GM12878 (cell line): ENCODE measurements at regions not wholly inside any gene's neighbourhood (a gene's known extent, or its start where the extent isn't known, plus 50 kb on each side); places are given as distances from the start of the nearest gene placed in this dataset.

Experiments used
- ATAC-seq: fragments of 200-7000 bp; cut with Tn5 transposase; 3 replicates; pipeline ENCODE4 v1.9.1; 2020; ENCODE audit warnings: mild to moderate bottlenecking, moderate library complexity
- BruUV-seq: library from RNA; stranded (reverse); fragments of 400-500 nt; replicated peaks from 2 replicates; lab custom pipeline; 2021; lab: Mats Ljungman, UMichigan
- CTCF ChIA-PET: fragments of 300-600 bp; sonication (Branson Sonifier 250); formaldehyde crosslinking; extraction: SDS; loops from one replicate; lab custom pipeline; 2021; ENCODE audit warnings: inconsistent platforms; lab: Yijun Ruan, JAX
- POLR2A ChIA-PET: fragments of 350-600 bp; formaldehyde crosslinking; extraction: SDS; loops from one replicate; lab custom pipeline; 2021; ENCODE audit warnings: inconsistent platforms; lab: Charles Lee
- RAD21 ChIA-PET: fragments of 300-600 bp; sonication (Branson Sonifier 250); formaldehyde crosslinking; loops from one replicate; lab custom pipeline; 2023; ENCODE audit warnings: antibody characterized with exemption; ENCODE audit not compliant: unreplicated experiment; lab: Charles Lee
- SMC1A ChIA-PET: fragments of 300-600 bp; sonication (Branson Sonifier 250); formaldehyde crosslinking; loops from one replicate; lab custom pipeline; 2023; ENCODE audit not compliant: unreplicated experiment, uncharacterized antibody; lab: Charles Lee
- DNase-seq: peaks from one replicate; pipeline ENCODE4 v3.0.0-alpha.2; 2011; ENCODE audit warnings: low read depth, low spot score
- FAIRE-seq: peaks from 3 replicates; lab custom pipeline; 2011; peaks lifted over from hg19 to GRCh38; lab: Jason Lieb, UNC
- H2AFZ ChIP-seq: 2 replicates; pipeline ENCODE4 v1.6.0; 2011; ENCODE audit warnings: low read depth, low read length, control low read depth; ENCODE audit not compliant: control insufficient read depth
- H3K27ac ChIP-seq: 2 replicates; pipeline ENCODE4 v1.5.1; 2011; ENCODE audit warnings: control low read depth; ENCODE audit not compliant: control insufficient read depth, insufficient read depth
- H3K27me3 ChIP-seq, 2 experiments: replicated peaks in 1 of 2; 2 replicates each; pipeline versions ENCODE4 v1.6.0 to v1.6.1; 2011; ENCODE audit warnings: low read length in 1 of 2; ENCODE audit not compliant: control insufficient read depth in 2 of 2, insufficient read depth in 2 of 2
- H3K36me3 ChIP-seq, 2 experiments: 2 replicates each; pipeline ENCODE4 v1.5.1; 2011; ENCODE audit warnings: low read length in 1 of 2; ENCODE audit not compliant: control insufficient read depth in 2 of 2, insufficient read depth in 2 of 2
- H3K4me1 ChIP-seq: 2 replicates; pipeline ENCODE4 v1.6.1; 2011; ENCODE audit warnings: mild to moderate bottlenecking, low read length, moderate library complexity, mixed read lengths; ENCODE audit not compliant: control insufficient read depth, insufficient read depth
- H3K4me2 ChIP-seq: 2 replicates; pipeline ENCODE4 v1.6.0; 2011; ENCODE audit warnings: control low read depth; ENCODE audit not compliant: control insufficient read depth, insufficient read depth
- H3K4me3 ChIP-seq: fragments of 200-600 bp; sonication (generic); 2 replicates; pipeline ENCODE4 v1.5.1; 2016
- H3K79me2 ChIP-seq: 2 replicates; pipeline ENCODE4 v1.6.0; 2011; ENCODE audit warnings: low read length; ENCODE audit not compliant: control insufficient read depth, insufficient read depth
- H3K9ac ChIP-seq: 2 replicates; pipeline ENCODE4 v1.8.0; 2011; ENCODE audit warnings: low read length, control low read depth, mixed read lengths; ENCODE audit not compliant: control insufficient read depth, insufficient read depth
- H3K9me3 ChIP-seq: replicated peaks from 3 replicates; pipeline ENCODE4 v1.5.1; 2011; ENCODE audit warnings: mild to moderate bottlenecking, low read length; ENCODE audit not compliant: control insufficient read depth, insufficient read depth
- H4K20me1 ChIP-seq: 2 replicates; pipeline ENCODE4 v1.6.0; 2011; ENCODE audit not compliant: control insufficient read depth, insufficient read depth
- CBFB ChIP-seq: IDR thresholded peaks from 2 replicates; pipeline ENCODE4 v1.6.1; 2016; ENCODE audit warnings: antibody characterized with exemption, low read depth
- CEBPB ChIP-seq, 2 experiments: fragments of 150-350 bp in 1 of 2; IDR thresholded peaks; 2 replicates each; pipeline ENCODE4 v1.6.1; 2012 to 2014; ENCODE audit warnings: low read depth in 2 of 2, low read length in 2 of 2, borderline replicate concordance in 1 of 2, inconsistent platforms in 1 of 2
- EGR1 ChIP-seq, 2 experiments: IDR thresholded peaks; 1 replicate in 1 of 2; 2 replicates in 1 of 2; pipeline ENCODE4 v1.6.1; 2011 to 2012; ENCODE audit warnings: low read depth in 2 of 2, low read length in 2 of 2, borderline replicate concordance in 1 of 2, mild to moderate bottlenecking in 1 of 2, moderate library complexity in 1 of 2
- GATAD2B ChIP-seq: fragments of 450-650 bp; conservative IDR thresholded peaks from 2 replicates; pipeline ENCODE4 v1.6.1; 2017; ENCODE audit warnings: low read depth, mild to moderate bottlenecking, moderate library complexity
- JUND ChIP-seq: IDR thresholded peaks from 2 replicates; pipeline ENCODE4 v1.6.1; 2012; ENCODE audit warnings: low read depth, mild to moderate bottlenecking, low read length, improper control_type of control experiment, moderate library complexity
- MYC ChIP-seq: IDR thresholded peaks from 2 replicates; pipeline ENCODE4 v1.6.1; 2011; ENCODE audit warnings: mild to moderate bottlenecking, low read length, moderate library complexity, inconsistent platforms; ENCODE audit not compliant: insufficient read depth, insufficient replicate concordance, insufficient read length, severe bottlenecking
- NR2C2 ChIP-seq: IDR thresholded peaks from 2 replicates; pipeline ENCODE4 v1.6.1; 2011; ENCODE audit warnings: borderline replicate concordance, low read depth; ENCODE audit not compliant: control insufficient read depth, insufficient read length
- NR2F1 ChIP-seq: fragments of 450-650 bp; conservative IDR thresholded peaks from 2 replicates; pipeline ENCODE4 v1.6.1; 2017; ENCODE audit warnings: mild to moderate bottlenecking
- STAT1 ChIP-seq: fragments of 450-650 bp; conservative IDR thresholded peaks from 2 replicates; pipeline ENCODE4 v1.6.1; 2014; ENCODE audit warnings: antibody characterized with exemption, mild to moderate bottlenecking
- SUZ12 ChIP-seq: fragments of 200-600 bp; sonication (generic); IDR thresholded peaks from one replicate; pipeline ENCODE4 v1.6.1; 2018; ENCODE audit warnings: antibody characterized with exemption, mild to moderate bottlenecking; ENCODE audit not compliant: unreplicated experiment
- TCF12 ChIP-seq: IDR thresholded peaks from 2 replicates; pipeline ENCODE4 v1.6.1; 2011; ENCODE audit warnings: low read depth, mild to moderate bottlenecking, low read length
- YBX1 ChIP-seq: fragments of 450-650 bp; IDR thresholded peaks from 2 replicates; pipeline ENCODE4 v1.6.1; 2016; ENCODE audit warnings: antibody characterized with exemption
- ZNF274 ChIP-seq: IDR thresholded peaks from one replicate; pipeline ENCODE4 v1.8.0; 2011; ENCODE audit not compliant: insufficient read length, insufficient read depth
- ZSCAN29 ChIP-seq: fragments of 450-650 bp; IDR thresholded peaks from 2 replicates; pipeline ENCODE4 v1.6.1; 2017; ENCODE audit warnings: mild to moderate bottlenecking, moderate library complexity
- WGBS: methylation state at CpG from one replicate; pipeline ENCODE4 v1.1.6; 2016; ENCODE audit warnings: low lambda C conversion rate; ENCODE audit not compliant: insufficient replicate concordance, insufficient coverage; ENCODE audit errors: missing lambda C conversion rate; 5-methylcytosine and 5-hydroxymethylcytosine counted together
- in situ Hi-C: fragments of 300-500 bp; cut with MboI; formaldehyde crosslinking; loops from 9 replicates; pipeline ENCODE4 v1.14.3; 2018; ENCODE audit warnings: mixed read lengths
- intact Hi-C: fragments of 100-400 bp; cut with micrococcal nuclease; formaldehyde crosslinking; loops from one replicate; pipeline ENCODE4 v1.14.2; 2022; ENCODE audit not compliant: unreplicated experiment
- TF ChIP-seq, protein P1 (sequence below): fragments of 450-650 bp; IDR thresholded peaks from 2 replicates; pipeline ENCODE4 v1.6.1; 2018; ENCODE audit warnings: mild to moderate bottlenecking, low read depth, moderate library complexity; ENCODE audit not compliant: partially characterized antibody

DNA sequence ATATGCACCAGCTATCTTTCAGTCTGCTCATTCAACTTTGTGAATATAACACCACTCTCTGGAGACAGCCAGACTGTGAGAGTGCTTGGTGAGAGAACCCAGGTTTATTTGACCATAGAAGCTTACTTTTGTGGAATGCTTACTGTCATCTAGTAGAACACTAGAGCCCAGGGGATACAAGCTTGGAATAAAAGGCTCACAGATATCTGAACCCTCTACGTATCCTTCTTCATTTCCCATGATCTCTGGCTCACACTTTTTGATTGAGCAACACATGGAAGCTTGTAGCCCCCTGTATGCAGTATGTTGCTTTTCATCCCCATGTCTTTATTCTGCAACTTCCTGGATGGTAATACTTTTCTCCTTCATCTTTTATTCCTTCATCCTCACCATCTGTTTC, 835.3 kb upstream of the CITED2 start:
- H3K4me3 ChIP-seq = no peak overlapping the region
- H2AFZ ChIP-seq = no peak overlapping the region
- no peaks in the 10 kb centered on the region for H3K27me3 ChIP-seq
- no peak overlapping the region for H3K27ac ChIP-seq
- H3K9me3 ChIP-seq = no peaks in the 10 kb centered on the region
- in situ Hi-C loops = no loop called here
- H3K4me1 ChIP-seq = no peaks in the 10 kb centered on the region
- no peak for TF ChIP-seq NR2F1
- no peak for TF ChIP-seq SUZ12
- no peak for TF ChIP-seq CEBPB (IDR thresholded peaks at IDR 0.05; ENCODE audit: borderline replicate concordance in 1 of 2, low read depth in 2 of 2, low read length in 2 of 2)
- no peak for TF ChIP-seq CBFB
- TF ChIP-seq MYC = no peak
- TF ChIP-seq ZSCAN29 = no peak
- TF ChIP-seq, all 136 proteins: peak for 0
- Histone ChIP-seq H3K36me3 (no peaks in the 10 kb centered on the region), H3K9ac (no peak overlapping the region), H3K4me2 (no peak overlapping the region), H4K20me1 (no peaks in the 10 kb centered on the region), H3K79me2 (no peaks in the 10 kb centered on the region)
- ChIA-PET SMC1A (interaction anchor here (1.1 kb wide), 1 partner anchor 19 kb away, joined by 3 read pairs; no protein-coding TSS in a partner anchor), RAD21 (interaction anchor here (0.5 kb wide), 1 partner anchor 151 kb away, joined by 5 read pairs; no protein-coding TSS in a partner anchor), CTCF (no interaction called here), POLR2A (no interaction called here)
- BruUV-seq = no TSS peak
- intact Hi-C loops = no loop called here
- DNase-seq (no peak), ATAC-seq (no peak), FAIRE-seq (no peak)
- 67% methylated on average over 1 of the region's 1 CpG for WGBS

DNA sequence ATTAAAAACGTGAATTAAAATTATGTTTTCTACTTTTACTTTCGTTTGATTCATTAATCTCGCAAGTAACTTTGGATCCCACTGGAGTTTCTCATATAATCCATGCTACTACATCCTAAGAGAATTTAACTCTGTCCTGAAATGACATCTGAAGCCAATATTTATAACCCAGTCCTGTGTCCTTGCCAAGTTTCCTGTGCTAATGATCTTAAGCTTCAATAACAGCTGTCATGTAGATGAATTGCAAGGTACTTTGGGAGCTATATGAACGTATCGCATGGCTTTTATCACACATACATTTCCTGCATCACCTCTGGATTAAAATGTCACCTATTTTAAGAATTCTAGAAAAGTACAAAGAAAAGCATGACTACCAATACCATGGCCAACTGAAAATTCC, 833.8 kb upstream of the CITED2 start:
- Histone ChIP-seq H3K4me1 (no peaks in the 10 kb centered on the region), H3K79me2 (no peaks in the 10 kb centered on the region), H3K4me3 (no peak overlapping the region), H3K9me3 (no peaks in the 10 kb centered on the region), H2AFZ (no peak overlapping the region), H4K20me1 (no peaks in the 10 kb centered on the region), H3K36me3 (no peaks in the 10 kb centered on the region), H3K9ac (no peak overlapping the region), H3K4me2 (no peak overlapping the region), H3K27me3 (no peaks in the 10 kb centered on the region), H3K27ac (no peak overlapping the region)
- RAD21 ChIA-PET = interaction anchor here (0.6 kb wide), 1 partner anchor 113 kb away, joined by 3 read pairs; no protein-coding TSS in a partner anchor
- ATAC-seq (no peak), FAIRE-seq (no peak), DNase-seq (no peak)
- POLR2A ChIA-PET = no interaction called here
- in situ Hi-C loops = no loop called here
- intact Hi-C loops = no loop called here
- no TSS peak for BruUV-seq
- 19% methylated on average over 5 of the region's 5 CpGs for WGBS
- SMC1A ChIA-PET = interaction anchor here (0.6 to 1.2 kb wide), 6 partner anchors 24 to 1040 kb away, joined by 3 to 5 read pairs (median 3); no protein-coding TSS in a partner anchor
- CTCF ChIA-PET = no interaction called here
- no peak for TF ChIP-seq YBX1
- no peak for TF ChIP-seq ZNF274
- no peak for TF ChIP-seq GATAD2B
- TF ChIP-seq NR2C2 = no peak
- TF ChIP-seq, protein P1, sequence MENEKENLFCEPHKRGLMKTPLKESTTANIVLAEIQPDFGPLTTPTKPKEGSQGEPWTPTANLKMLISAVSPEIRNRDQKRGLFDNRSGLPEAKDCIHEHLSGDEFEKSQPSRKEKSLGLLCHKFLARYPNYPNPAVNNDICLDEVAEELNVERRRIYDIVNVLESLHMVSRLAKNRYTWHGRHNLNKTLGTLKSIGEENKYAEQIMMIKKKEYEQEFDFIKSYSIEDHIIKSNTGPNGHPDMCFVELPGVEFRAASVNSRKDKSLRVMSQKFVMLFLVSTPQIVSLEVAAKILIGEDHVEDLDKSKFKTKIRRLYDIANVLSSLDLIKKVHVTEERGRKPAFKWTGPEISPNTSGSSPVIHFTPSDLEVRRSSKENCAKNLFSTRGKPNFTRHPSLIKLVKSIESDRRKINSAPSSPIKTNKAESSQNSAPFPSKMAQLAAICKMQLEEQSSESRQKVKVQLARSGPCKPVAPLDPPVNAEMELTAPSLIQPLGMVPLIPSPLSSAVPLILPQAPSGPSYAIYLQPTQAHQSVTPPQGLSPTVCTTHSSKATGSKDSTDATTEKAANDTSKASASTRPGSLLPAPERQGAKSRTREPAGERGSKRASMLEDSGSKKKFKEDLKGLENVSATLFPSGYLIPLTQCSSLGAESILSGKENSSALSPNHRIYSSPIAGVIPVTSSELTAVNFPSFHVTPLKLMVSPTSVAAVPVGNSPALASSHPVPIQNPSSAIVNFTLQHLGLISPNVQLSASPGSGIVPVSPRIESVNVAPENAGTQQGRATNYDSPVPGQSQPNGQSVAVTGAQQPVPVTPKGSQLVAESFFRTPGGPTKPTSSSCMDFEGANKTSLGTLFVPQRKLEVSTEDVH = no peak
- TF ChIP-seq STAT1 = no peak
- no peak for TF ChIP-seq JUND
- TF ChIP-seq EGR1 (IDR thresholded peaks at IDR 0.05; ENCODE audit: borderline replicate concordance in 1 of 2, low read depth in 2 of 2, low read length in 2 of 2) = no peak
- no peak for TF ChIP-seq TCF12
